C4-2B (cell line): ENCODE measurements at regions not wholly inside any gene's neighbourhood (a gene's known extent, or its start where the extent isn't known, plus 50 kb on each side); places are given as distances from the start of the nearest gene placed in this dataset.

ENCODE experiments used
- H3K27ac ChIP-seq: fragments of 450-650 bp; 2 replicates; pipeline ENCODE4 v1.5.1; 2017
- CTCF ChIP-seq: fragments of 450-650 bp; conservative IDR thresholded peaks from 2 replicates; pipeline ENCODE4 v1.5.1; 2017; ENCODE audit warnings: mild to moderate bottlenecking
- ZFX ChIP-seq: fragments of 450-650 bp; IDR thresholded peaks from 2 replicates; pipeline ENCODE4 v1.6.1; 2017

DNA sequence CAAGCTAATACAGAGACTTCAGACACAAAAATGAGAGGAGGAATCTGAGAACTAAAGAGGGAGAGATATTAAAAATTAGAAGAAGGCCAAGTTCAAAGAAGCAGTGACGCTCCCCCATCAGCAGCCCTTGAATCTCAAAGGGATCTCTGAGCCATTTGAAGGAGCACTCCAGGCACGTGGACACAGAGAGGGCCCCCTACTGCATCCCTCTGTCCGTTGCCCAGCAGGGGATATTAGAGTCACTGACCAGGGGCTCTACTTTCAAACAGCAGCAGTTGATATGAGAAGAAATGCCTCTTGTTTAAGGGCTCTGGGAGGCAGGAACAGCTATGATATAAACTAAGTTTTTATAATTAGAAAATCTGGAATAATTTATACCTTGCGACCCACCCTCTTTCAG lies 479.0 kb upstream of the SALL1 start:
- H3K27ac ChIP-seq = no peak overlapping the region
- TF ChIP-seq ZFX (no peak), CTCF (no peak)

DNA sequence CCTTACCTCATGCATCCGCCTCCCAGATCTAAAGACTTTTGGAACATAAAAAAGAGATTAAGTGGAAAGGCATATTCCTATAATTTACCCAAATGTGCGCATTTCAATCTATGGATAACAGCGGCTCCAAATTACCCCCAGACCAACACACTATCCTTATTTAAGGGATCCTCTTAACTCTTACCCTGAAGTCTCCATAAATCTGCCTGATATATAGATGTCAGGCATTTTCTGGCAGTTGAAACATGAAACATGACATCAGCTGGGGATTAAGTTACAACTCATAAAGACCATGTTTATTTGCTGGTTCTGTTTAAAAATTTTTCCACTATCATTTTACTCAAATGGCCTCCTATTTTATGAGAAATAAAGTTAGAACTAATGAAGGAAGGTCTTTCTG lies 478.5 kb upstream of the SALL1 start:
- TF ChIP-seq CTCF (no peak), ZFX (no peak)
- H3K27ac ChIP-seq = no peak overlapping the region

GRCh38 chr16:51624080-51624775 lies 473.2 kb upstream of the SALL1 start:
- H3K27ac ChIP-seq = no peak overlapping the region
- TF ChIP-seq CTCF = no peak
- no peak for TF ChIP-seq ZFX

DNA sequence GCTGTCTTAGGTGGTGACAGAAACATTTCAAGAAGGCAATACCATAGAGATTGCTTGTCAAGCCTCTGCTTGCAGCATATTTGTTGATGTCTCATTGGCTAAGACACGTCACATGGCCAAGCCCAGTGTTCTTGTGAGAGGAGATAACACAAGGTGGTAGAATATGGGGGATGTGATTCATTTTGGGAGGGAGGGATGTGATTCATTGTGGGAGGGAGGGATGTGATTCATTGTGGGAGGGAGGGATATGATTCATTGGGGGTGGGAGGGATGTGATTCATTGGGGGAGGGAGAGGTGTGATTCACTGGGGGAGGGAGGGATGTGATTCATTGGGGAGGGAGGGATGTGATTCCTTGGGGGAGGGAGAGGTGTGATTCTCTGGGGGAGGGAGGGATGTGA lies 470.5 kb upstream of the SALL1 start:
- H3K27ac ChIP-seq = no peak overlapping the region
- TF ChIP-seq CTCF (no peak), ZFX (no peak)

DNA sequence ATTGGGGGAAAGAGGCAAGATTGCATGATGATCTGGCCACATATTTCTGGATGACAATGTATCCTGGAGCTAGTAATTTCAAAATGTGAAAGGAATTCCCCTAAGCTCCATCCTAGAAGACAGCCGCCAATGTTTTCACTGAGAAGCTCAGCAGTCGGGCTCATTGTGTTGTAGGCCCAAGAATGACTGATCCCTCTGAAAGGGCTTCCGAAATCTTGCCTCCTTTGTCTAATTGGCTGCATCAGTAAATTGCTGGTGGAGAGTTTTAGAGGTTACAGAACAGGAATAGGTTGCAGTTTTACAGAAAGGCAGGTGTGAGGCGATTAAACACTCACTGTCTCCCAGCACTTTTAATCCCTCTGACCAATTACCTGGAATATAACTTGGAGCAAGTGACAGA lies 464.1 kb upstream of the SALL1 start:
- TF ChIP-seq ZFX (no peak), CTCF (no peak)
- no peak overlapping the region for H3K27ac ChIP-seq

DNA sequence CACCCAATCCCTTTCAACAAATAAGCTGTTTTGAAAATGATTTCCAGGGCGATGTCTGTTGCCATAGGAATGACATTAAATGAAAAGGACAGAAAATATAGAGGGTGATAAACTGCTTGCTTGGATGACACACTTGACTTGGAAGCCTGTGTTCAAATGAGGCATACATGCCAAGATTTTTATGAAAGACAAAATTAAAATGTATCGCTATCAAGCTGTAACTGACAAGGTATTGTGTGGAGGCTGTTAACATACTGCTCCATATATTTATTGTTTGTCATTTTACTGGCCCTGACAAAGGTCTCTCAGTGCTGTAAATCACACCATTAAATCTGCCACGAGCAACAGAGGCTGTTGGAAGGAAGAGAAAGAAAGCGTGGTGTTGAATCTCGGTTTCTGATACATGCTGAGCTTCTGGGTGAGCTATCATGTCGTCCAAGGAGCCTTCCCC lies 456.2 kb upstream of the SALL1 start:
- TF ChIP-seq CTCF = no peak
- no peak for TF ChIP-seq ZFX
- H3K27ac ChIP-seq = no peak overlapping the region

GRCh38 chr16:51596247-51596646 lies 445.2 kb upstream of the SALL1 start:
- TF ChIP-seq CTCF = no peak
- no peak overlapping the region for H3K27ac ChIP-seq
